Left colon (tissue), 2 donors: ENCODE measurements at regions not wholly inside any gene's neighbourhood (a gene's known extent, or its start where the extent isn't known, plus 50 kb on each side); places are given as distances from the start of the nearest gene placed in this dataset.
"Not testable (repeated sequence)": the region's sequence is repeated elsewhere in the genome, so short reads cannot be mapped to it uniquely, and the experiment has no call there.

ENCODE experiments used
- ATAC-seq: fragments of 200-7000 bp; cut with Tn5 transposase; one replicate; pipeline ENCODE4 v1.9.1; 2020; ENCODE audit warnings: mild to moderate bottlenecking, moderate library complexity
- DNase-seq, 2 donors: peaks; one replicate each; pipeline ENCODE4 v3.0.0-alpha.2; 2020
- intact Hi-C, 2 donors: fragments of 100-400 bp; cut with DNase I in 1 of 2; cut with micrococcal nuclease in 1 of 2; formaldehyde crosslinking; loops; one replicate each; pipeline versions ENCODE4 v1.11.2 to v1.14.0; 2022; cut with DNase I, micrococcal nuclease
- donor health status: DM: no; HTN: no; CAD: no.
- donor health status: DM: yes; HTN: yes; CAD: no.

GRCh38 chr5:50582699-50583098 lies 83.7 kb upstream of the PARP8 start:
- no peak for DNase-seq
- intact Hi-C loops: no loop called here
- ATAC-seq: no peak

- intact Hi-C loops: no loop called here
- no peak for DNase-seq
- ATAC-seq: no peak
Observed at GRCh38 chr5:50583621-50584020, 82.8 kb upstream of the PARP8 start.

- ATAC-seq, intact Hi-C loops, DNase-seq: not testable (repeated sequence)
Observed at GRCh38 chr5:50588471-50588870, 78.0 kb upstream of the PARP8 start.

- ATAC-seq, intact Hi-C loops, DNase-seq: not testable (repeated sequence)
Observed at GRCh38 chr5:50590444-50591189, 75.8 kb upstream of the PARP8 start.

- intact Hi-C loops, ATAC-seq, DNase-seq: not testable (repeated sequence)
Observed at GRCh38 chr5:50591338-50591737, 75.1 kb upstream of the PARP8 start.

- intact Hi-C loops: no loop called here
- DNase-seq (no peak), ATAC-seq (no peak)
Observed at GRCh38 chr5:50593681-50594080, 72.8 kb upstream of the PARP8 start.

- intact Hi-C loops: no loop called here
- DNase-seq (no peak), ATAC-seq (no peak)
Observed at GRCh38 chr5:50595199-50595598, 71.2 kb upstream of the PARP8 start.

GRCh38 chr5:50601576-50601975 lies 64.9 kb upstream of the PARP8 start:
- intact Hi-C loops, ATAC-seq: not testable (repeated sequence)
- peak in 1 of 2 donors; percentile 9 for DNase-seq

GRCh38 chr5:50606179-50606578 lies 60.3 kb upstream of the PARP8 start:
- intact Hi-C loops: no loop called here
- ATAC-seq: no peak
- DNase-seq: no peak

- intact Hi-C loops, DNase-seq, ATAC-seq: not testable (repeated sequence)
Observed at GRCh38 chr5:50607456-50607855, 59.0 kb upstream of the PARP8 start.

GRCh38 chr5:50607953-50608705 lies 58.3 kb upstream of the PARP8 start:
- intact Hi-C loops, DNase-seq, ATAC-seq: not testable (repeated sequence)

- DNase-seq, intact Hi-C loops, ATAC-seq: not testable (repeated sequence)
Observed at GRCh38 chr5:50613057-50613456, 53.4 kb upstream of the PARP8 start.
